ENCODE measurements at regions not wholly inside any gene's neighbourhood (a gene's known extent, or its start where the extent isn't known, plus 50 kb on each side); places are given as distances from the start of the nearest gene placed in this dataset.

DNA sequence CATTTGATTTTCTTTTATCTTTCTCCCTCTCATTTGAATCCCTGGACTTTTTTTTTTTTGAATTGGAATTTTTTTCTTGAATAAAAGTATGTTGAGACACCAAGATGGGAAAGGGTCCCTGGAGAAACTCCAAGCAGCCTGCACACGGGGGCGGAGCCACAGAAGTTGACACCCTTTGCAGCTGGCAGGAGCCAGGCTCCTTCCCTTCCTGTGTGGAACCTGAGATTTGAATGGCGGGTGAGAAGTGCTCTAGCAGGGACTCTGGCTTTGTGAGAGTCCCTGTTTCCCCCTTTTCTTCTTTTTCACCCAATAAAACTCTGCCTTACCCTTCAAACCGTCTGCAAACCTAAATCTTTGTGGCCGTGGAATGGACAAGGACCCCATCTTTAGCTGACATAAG lies 1381.0 kb upstream of the MIR17HG start:
- DNase-seq (ENCODE audit: low read depth in 4 of 4, low spot score in 3 of 4): no peak

DNA sequence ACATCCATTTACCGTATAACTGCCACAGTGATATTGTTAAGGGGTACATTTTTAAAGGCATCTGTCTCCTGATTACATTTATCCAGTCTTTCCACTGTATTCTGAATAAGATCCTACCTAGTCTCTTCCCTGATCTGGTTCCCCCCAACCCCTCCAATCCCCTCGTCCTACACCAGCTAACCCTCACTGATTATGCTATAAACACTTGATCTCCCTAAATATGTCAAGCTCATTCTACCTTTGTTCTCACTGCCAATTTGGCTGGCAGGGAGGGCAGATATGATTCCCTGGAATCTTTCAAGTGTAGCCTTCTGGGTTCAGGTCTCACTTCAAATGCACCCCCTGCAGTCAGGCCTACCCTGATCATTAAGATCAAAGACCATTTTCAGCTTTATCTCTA lies 1379.8 kb upstream of the MIR17HG start:
- DNase-seq (ENCODE audit: low read depth in 4 of 4, low spot score in 3 of 4): no peak

DNA sequence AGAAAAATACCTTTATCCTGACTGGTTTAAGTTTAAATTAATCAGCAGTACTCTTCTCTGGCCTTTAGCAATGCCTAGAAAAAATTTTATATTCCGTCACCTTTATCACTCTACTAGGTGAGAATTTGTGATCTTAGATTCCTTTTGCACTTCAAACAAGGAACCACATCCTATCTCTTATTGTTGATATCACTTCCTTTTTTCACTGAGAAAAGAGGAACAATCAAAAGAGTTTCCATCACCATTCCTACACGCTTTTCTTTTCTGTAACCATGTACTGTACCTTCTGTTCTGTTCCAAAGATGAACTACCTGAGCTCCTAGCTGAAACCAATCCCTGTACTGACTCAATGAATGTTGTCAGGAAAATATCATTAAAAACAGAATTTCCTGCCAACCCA lies 1379.0 kb upstream of the MIR17HG start:
- DNase-seq (ENCODE audit: low read depth in 4 of 4, low spot score in 3 of 4): no peak

DNA sequence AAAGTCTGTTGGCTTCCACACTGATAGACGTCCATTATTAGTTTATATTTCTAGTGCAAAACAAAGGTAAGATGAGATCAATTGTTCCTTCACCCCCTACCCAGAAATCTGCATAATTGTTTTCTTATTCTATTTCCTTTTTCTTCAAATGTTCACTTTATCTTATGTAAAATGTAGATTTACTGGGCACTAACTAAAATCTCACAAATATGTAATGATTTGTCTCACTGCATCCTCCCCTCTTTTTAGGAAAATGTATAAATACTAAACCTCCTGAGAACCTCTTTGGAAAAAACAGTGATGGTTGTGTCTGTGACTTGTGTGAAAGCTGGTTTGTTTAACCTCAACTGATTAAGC lies 1377.2 kb upstream of the MIR17HG start:
- DNase-seq (ENCODE audit: low read depth in 4 of 4, low spot score in 3 of 4): no peak

DNA sequence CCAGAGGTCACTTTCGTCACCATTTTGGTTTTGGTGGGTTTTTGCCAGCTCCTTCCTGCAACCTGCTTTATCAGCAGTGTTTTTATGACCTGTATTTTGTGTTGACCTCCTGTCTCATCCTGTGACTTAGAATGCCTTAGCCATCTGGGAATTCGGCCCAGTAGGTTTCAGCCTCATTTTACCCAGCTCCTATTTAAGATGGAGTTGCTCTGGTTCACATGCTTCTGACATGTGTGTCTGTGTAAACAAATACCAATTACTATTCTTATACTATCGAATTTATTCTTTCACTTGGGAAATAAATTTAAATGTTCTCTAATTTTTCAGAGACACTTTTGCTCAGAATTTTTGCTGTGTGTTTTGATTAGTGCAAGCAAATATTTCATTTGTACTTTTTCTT lies 1370.3 kb upstream of the MIR17HG start:
- DNase-seq (ENCODE audit: low read depth in 4 of 4, low spot score in 3 of 4): no peak

DNA sequence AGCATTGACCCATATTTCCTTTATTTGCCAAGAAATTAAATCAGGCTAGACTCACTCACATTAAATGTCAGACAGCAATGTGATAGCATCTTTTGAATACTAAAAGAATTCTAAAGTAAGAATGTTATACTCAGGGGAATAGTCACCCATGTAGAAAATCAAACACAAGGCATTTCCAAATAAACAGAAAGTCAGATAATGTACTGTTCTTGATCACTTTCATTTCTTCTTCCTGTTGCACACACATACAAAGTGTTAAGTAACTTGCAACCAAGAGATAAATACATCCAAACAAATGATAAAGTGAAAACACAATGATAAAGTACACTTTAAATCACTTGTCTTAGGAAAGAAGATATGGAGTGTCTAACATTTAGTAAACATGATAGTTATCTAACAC lies 1366.6 kb upstream of the MIR17HG start:
- no peak for DNase-seq (ENCODE audit: low read depth in 4 of 4, low spot score in 3 of 4)

DNA sequence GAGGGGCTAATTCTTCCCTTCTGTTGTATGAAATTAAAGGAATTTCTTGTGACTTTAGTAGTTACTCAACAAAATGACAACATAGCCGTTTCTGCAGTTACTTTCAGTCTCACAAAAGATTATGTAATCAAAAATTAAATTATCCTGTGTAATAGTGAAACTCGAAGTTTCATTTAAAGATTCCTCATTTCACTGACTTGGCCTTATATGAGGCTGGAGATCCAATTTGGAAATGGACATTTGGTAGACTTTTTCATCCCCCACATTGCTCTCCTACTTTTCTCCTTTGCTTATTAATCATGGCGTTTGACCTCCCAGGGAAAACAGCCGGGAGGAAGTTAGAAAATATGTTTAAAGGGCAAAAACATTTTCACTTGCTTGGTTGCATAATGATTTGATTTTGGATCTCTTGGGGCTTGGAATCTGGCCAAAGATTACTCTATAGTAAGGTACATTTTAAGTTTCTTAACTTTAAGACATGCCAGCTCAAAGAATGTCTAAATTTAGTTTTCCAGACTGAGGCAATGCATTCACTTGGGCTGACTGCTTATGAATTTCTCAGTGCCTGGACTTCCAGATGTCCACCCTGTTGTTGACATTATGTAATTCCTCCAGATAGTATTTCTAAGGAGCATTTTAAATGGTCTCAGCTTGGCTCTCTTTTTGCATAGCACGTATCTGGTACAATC lies 1364.9 kb upstream of the MIR17HG start:
- no peak for DNase-seq (ENCODE audit: low read depth in 4 of 4, low spot score in 3 of 4)

DNA sequence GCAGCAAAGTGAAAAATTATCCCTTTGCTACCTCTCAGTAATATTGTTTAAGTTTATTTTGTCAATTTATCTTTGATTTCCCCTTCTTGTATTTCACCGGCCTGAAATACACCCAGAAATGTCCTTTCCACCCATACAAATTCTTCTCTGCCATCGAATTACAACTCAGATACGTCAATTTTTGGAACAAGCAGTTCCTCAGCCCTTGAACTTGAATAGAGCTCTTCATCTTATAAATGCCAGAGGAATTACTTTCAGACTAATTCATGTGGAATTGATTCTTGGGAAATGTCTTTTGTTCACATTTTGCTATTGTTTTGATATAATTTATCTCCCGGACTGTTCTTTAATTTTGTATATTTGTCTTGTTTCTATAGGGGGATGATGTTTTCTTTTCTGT lies 1359.3 kb upstream of the MIR17HG start:
- DNase-seq (ENCODE audit: low read depth in 4 of 4, low spot score in 3 of 4): no peak

DNA sequence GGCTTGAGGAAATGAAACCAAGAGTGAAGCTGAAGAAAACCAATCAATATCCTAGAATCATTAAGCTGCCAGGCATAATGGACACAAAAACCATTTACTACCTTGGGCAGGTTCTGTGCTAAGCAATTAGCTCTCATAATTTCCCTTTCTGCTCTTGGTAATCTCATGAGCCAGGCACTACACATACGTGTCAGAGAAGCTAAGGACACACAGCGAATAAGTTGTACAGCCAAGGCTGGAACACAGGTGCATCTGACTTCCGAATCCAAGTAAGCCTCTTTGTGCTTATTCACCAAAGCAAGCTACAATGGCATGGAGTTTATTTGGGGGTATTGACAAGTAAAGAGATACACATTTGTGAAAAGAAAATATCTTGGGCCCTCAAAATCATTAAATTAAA lies 1343.9 kb upstream of the MIR17HG start:
- DNase-seq (ENCODE audit: low read depth in 4 of 4, low spot score in 3 of 4): no peak

DNA sequence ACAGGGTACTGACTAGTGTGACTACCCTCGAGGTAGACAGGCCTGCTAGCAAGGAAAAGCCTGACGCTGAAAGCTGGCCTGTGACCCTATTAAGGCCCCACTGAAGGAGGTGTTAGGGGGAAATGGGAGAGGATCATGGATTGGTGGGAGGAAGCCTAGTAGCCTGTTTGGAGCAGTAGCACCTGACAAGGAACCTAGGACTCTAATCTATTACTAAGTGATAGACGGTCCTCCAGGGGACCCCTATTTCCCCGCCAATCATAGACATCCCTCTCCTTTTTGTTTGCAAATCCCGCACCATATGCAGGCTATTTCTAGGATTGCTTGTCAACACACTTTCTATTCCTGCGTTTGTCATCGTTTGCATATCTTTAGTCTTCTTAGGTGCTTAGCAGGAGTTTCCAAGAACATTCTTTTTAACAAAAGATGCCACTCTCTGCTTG lies 1338.8 kb upstream of the MIR17HG start:
- no peak for DNase-seq (ENCODE audit: low read depth in 4 of 4, low spot score in 3 of 4)

DNA sequence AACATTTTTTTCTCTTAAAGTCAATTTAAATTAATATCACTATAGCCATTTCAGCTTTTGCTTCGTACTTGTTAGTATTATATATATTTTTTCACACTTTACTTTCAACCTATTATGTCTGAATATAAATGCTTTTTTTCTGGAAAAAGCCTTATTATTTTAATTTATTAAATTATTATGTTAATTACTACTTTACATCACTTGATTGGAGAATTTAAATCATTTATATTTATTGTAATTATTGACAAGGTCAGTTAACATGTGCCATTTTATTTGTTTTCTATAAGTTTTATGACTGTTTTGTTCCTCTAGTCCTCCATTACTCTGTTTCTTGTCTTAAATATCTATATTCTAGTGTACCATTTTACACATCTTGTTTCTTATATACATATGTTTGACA lies 1333.4 kb upstream of the MIR17HG start:
- DNase-seq (ENCODE audit: low read depth in 4 of 4, low spot score in 3 of 4): no peak

DNA sequence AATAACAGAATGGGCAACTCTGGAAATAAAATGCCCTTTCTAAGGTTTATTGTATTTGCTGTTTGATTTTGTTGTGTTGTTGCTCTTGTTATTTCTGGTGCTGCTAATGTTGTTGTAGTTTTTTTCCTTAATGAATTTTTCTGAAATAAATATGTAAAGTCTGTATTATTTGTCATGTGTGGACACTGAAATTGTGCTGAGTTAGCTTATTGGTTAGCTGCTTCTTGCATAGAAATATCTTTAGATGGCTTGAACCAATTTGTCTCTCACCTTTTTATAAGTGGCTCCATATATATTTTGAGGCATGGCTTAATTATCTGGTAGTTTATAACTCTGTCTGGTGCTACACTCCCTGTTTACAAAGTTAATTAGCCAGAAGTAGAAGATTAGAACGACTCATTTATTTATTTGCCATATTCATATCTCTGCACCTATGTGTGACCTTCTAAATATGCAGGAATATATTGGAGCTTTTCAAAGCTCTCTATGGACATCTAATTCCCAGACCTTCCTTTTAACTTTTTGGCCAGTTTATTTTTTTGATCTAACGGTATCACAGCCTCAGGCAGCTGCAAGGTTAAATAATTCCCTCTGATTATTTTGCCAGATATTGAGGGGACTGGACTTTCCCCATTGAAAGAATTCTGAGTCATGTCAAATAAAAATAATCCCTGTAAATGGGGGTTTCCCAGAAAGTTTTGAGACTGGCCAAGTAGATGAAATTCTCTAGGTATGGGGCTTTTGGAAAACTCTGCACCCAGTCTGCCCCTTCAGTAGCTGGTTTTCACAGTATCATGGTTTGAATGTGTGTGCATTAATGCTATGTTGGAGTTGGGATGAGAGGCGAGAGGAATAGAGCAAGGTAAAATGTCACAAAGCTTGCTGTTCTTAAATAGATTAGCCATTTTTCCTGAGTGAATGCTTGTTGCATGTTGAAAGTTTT lies 1331.7 kb upstream of the MIR17HG start:
- DNase-seq (ENCODE audit: low read depth in 4 of 4, low spot score in 3 of 4): no peak

DNA sequence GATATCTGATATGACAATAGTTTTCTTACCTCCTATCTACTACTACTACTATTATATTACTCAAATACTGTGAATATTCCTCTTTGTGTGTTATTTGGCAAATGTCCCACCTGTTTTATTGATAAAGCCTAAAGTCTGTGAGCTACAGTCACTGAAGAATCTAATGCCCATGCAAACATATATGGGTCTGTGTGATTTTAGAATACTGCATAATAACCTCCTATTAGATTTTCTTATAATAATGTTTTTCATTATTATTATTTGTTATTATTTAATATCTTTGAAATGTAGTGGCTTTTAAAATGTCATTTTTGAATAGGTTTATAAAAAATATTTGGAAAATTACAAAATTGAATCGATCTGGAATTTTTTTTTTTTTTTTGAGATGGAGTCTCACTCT lies 1330.8 kb upstream of the MIR17HG start:
- DNase-seq (ENCODE audit: low read depth in 4 of 4, low spot score in 3 of 4): no peak

DNA sequence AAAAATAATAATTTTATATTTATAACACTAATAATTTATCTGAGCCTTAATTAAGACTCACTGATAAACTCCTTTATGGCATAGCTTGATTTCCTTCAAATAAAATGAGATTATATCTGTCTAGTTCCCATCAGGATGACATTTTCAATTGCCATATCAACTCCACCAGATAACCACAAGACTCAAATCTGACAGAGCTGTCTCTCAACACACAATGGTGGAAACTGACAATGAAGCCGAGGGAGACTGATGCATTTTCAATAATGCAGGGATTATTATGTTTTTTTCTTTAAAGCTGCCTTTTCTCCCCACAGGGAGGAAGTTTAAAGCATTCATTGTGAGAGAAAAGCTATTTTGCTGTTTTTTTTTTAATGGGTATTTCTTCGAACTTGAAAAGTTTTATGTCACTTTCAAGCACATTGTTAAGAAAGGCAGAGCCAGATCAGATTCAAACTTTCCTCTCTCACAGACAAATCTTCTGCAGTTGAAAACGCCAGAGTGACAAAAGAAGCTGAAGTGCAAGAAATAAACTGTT lies 1326.9 kb upstream of the MIR17HG start:
- no peak for DNase-seq (ENCODE audit: low read depth in 4 of 4, low spot score in 3 of 4)

DNA sequence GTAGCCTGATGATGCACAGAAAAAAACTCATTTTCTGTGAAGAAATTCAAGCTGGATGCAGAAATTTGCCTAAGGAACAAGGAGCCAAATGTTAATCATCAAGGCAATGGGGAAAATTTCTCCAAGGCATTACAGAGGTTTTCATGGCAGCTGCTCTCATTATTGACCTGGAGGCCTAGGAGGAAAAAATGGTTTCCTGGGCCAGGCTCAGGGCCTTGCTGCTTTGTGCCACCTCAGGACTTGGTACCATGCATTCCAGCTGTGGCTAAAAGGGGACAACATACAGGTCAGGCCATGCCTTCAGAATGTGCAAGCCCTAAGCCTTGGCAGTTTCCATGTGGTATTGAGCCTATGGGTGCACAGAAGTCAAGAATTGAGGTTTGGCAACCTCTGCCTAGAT lies 1320.1 kb upstream of the MIR17HG start:
- DNase-seq (ENCODE audit: low read depth in 4 of 4, low spot score in 3 of 4): no peak

DNA sequence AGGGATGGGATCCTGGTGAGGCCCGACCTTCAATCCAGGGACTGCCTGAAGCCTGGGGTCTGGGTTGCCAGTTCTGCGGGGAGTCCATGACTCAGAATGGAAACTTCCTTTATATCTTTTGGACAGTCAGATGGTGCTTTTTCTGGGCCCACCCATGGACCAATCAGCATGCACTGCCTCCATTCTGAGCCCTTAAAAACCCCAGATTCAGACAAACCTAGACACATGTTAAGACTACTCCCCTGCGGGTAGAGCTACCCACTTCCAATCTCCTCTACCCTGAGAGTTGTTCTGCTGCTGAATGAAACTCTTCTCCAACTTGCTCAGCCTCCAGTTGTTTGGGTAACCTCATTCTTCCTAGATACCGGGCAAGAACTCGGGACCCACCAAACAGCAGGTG lies 1315.2 kb upstream of the MIR17HG start:
- no peak for DNase-seq (ENCODE audit: low read depth in 4 of 4, low spot score in 3 of 4)

DNA sequence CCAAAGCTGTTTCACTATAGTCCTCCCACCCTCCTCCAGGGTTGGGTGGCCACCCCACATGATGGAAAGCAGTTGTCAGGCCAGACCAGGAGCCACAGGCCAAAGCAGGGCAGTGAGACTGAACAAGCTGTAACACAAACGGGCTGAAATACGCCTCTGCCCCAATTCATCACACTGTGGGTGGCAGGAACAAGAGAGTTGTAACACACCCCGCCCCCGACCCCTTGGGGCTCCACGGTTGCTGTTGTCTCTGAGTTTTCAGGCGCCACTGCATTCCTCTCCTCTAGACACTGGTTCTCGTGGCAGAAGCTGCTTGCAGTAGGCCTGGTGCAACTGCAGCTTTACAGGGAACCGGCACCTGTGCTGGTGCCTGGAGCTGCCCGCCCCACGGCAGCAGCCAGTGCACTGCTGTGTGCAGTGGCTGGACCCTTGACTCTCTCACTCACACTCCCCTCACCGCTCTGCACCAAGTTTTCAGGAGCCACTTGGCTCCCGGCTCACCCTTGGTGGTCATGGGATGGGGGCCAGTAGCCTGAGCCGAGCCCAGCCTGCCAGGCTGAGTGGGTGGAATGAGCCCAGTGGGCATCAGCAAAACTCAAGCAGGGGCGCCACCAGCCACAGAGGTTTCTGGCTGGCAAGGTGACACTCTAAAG lies 1314.5 kb upstream of the MIR17HG start:
- DNase-seq (ENCODE audit: low read depth in 4 of 4, low spot score in 3 of 4): no peak

DNA sequence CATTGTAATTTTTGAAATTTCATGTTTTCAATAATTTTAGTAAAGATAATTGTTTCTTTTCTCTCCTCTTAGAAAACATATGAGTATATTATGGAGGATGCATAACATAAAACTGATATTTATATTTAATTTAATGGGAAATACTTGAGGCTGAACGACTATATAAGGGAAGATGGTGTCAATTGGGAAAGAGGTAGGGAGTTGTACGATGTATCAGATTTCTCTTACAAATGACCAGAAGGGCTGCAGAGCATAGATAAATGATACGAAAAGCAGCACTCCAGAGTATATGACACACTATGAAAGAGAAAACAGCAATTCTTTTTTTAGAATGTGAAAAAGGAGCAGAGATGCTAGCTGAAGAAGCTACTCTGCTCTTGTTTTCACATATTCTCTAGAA lies 1308.0 kb upstream of the MIR17HG start:
- DNase-seq (ENCODE audit: low read depth in 4 of 4, low spot score in 3 of 4): no peak

DNA sequence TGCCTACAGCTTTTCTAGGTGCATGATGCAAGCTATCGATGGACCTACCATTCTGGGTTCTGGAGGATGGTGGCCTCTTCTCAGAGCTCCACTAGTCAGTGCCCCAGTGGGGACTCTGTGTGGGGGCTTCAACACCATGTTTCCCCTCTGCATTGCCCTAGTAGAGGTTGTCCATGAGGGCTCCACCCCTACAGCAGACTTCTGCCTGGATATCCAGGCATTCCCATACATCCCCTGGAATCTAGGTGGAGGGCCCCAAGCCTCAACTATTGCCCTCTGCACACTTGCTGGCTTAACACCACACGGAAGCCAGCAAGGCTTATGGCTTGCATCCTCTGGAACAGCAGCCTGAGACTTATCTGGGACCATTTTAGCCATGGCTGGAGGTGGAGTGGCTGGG lies 1299.9 kb upstream of the MIR17HG start:
- no peak for DNase-seq (ENCODE audit: low read depth in 4 of 4, low spot score in 3 of 4)

DNA sequence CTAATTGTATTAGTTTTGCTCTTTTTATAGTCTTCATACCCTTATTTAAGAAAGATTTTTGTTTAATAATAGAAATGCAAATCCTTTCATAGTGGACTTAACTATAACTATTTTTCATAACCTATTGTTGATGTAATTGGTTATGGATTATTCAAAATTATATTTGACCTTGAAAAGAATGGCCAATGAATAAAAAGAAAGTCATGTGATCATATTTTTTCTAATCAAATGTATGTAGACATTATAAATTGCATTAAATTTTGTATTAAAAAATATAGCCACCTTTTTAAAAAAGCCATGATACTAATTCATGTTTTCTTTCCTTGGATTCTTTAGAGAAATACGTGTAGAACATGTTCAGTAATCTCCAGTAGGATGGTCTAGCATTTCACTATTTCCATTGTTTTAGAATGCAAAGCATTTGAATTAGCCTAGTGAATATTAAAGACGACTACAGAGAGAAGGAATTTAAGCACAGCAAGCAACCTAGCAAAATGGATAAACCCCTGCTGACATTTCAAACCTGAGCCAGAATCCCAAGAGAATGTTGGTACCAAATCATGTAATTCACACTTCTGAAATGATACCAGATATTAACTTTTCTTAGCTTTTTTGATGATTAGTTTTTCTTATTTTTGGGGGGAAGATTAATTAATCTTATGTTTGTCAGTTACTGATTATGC lies 1297.4 kb upstream of the MIR17HG start:
- no peak for DNase-seq (ENCODE audit: low read depth in 4 of 4, low spot score in 3 of 4)

DNA sequence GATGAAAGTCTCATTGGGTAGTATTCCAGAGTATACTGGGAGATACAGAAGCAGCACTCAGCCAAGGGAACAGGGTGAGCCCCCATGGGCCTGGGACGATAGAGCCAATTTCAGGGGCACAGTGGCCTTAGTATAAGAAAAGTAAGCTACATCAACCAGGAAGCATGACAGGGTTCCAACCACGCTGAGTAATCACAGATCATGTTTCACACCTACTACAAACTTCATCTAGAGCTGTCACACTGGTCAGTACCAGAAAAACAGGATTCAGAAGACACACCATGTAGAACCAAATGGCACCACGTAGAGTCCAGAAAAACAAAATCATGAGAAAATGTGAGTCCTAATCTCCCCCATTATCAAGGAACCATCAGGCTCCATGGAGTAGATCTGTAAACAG lies 1292.4 kb upstream of the MIR17HG start:
- no peak for DNase-seq (ENCODE audit: low read depth in 4 of 4, low spot score in 3 of 4)
